IMR-90 (cell line): ENCODE measurements at regions not wholly inside any gene's neighbourhood (a gene's known extent, or its start where the extent isn't known, plus 50 kb on each side); places are given as distances from the start of the nearest gene placed in this dataset.
A peak's percentile ranks its signal among the peaks of the same experiment; 100 is the strongest.

Experiments used
- ATAC-seq: fragments of 200-7000 bp; cut with Tn5 transposase; 2 replicates; pipeline ENCODE4 v1.9.1; 2020; ENCODE audit warnings: low read depth, mild to moderate bottlenecking, moderate library complexity
- BruUV-seq: library from RNA; stranded (reverse); fragments of 400-500 nt; replicated peaks from 2 replicates; lab custom pipeline; 2021; lab: Mats Ljungman, UMichigan
- CTCF ChIA-PET: fragments of 300-600 bp; formaldehyde crosslinking; extraction: SDS; loops from one replicate; lab custom pipeline; 2021; ENCODE audit warnings: antibody characterized with exemption; lab: Yijun Ruan, JAX
- POLR2A ChIA-PET: fragments of 300-600 bp; sonication (Branson Sonifier 250); formaldehyde crosslinking; loops from one replicate; lab custom pipeline; 2022; ENCODE audit warnings: antibody characterized with exemption; ENCODE audit not compliant: unreplicated experiment; lab: Charles Lee
- DNase-seq: peaks from one replicate; pipeline ENCODE4 v3.0.0; 2013
- H2AFZ ChIP-seq: replicated peaks from 2 replicates; pipeline ENCODE3; 2013; ENCODE audit warnings: low read length, mild to moderate bottlenecking; ENCODE audit not compliant: poor library complexity
- H2AK5ac ChIP-seq: 2 replicates; pipeline ENCODE4 v1.6.1; 2013; ENCODE audit warnings: low read depth, low read length, inconsistent platforms
- H2AK9ac ChIP-seq: replicated peaks from 2 replicates; pipeline ENCODE3; 2013; ENCODE audit warnings: mild to moderate bottlenecking, low read depth, low read length, moderate library complexity; ENCODE audit not compliant: poor library complexity
- H2BK120ac ChIP-seq: 2 replicates; pipeline ENCODE4 v1.6.1; 2013; ENCODE audit warnings: low read depth, low read length, inconsistent platforms
- H2BK15ac ChIP-seq: 3 replicates; pipeline ENCODE4 v1.6.1; 2013; ENCODE audit warnings: low read depth, low read length, inconsistent platforms
- H2BK20ac ChIP-seq: 2 replicates; pipeline ENCODE4 v1.6.1; 2013; ENCODE audit warnings: low read depth, mild to moderate bottlenecking, inconsistent platforms, low read length, moderate library complexity
- H2BK5ac ChIP-seq: 2 replicates; pipeline ENCODE4 v1.6.1; 2013; ENCODE audit warnings: mild to moderate bottlenecking, low read depth, low read length, inconsistent platforms; ENCODE audit not compliant: poor library complexity, severe bottlenecking
- H3K14ac ChIP-seq: replicated peaks from 2 replicates; pipeline ENCODE4 v1.6.1; 2013; ENCODE audit warnings: low read depth, low read length, inconsistent platforms
- H3K18ac ChIP-seq: 2 replicates; pipeline ENCODE4 v1.6.1; 2013; ENCODE audit warnings: low read depth, low read length, control low read depth
- H3K23ac ChIP-seq: 2 replicates; pipeline ENCODE4 v1.6.1; 2013; ENCODE audit warnings: low read depth, low read length, inconsistent platforms
- H3K27ac ChIP-seq: 2 replicates; pipeline ENCODE4 v1.5.1; 2013; ENCODE audit warnings: mild to moderate bottlenecking, control low read depth, low read length; ENCODE audit not compliant: insufficient read depth
- H3K27me3 ChIP-seq: 2 replicates; pipeline ENCODE4 v1.6.1; 2013; ENCODE audit warnings: low read length; ENCODE audit not compliant: control insufficient read depth, insufficient read depth
- H3K36me3 ChIP-seq: 2 replicates; pipeline ENCODE4 v1.6.1; 2013; ENCODE audit warnings: low read length, mixed read lengths; ENCODE audit not compliant: control insufficient read depth, insufficient read depth
- H3K4ac ChIP-seq: 2 replicates; pipeline ENCODE4 v1.6.1; 2013; ENCODE audit warnings: low read depth, low read length, inconsistent platforms
- H3K4me1 ChIP-seq: 2 replicates; pipeline ENCODE4 v1.6.1; 2013; ENCODE audit warnings: low read length, mixed read lengths; ENCODE audit not compliant: control insufficient read depth, insufficient read depth
- H3K4me2 ChIP-seq: 2 replicates; pipeline ENCODE4 v1.6.1; 2013; ENCODE audit warnings: low read depth, mild to moderate bottlenecking, control low read depth, low read length, moderate library complexity
- H3K4me3 ChIP-seq: 2 replicates; pipeline ENCODE4 v1.5.1; 2013; ENCODE audit warnings: low read depth, mild to moderate bottlenecking, control low read depth, low read length, moderate library complexity; ENCODE audit not compliant: insufficient read depth
- H3K56ac ChIP-seq: 2 replicates; pipeline ENCODE4 v1.6.1; 2013; ENCODE audit warnings: low read length, inconsistent platforms; ENCODE audit not compliant: insufficient read depth; ENCODE audit errors: extremely low read depth
- H3K79me1 ChIP-seq, 2 experiments: 2 replicates each; pipeline ENCODE4 v1.6.1; 2013; ENCODE audit warnings: low read length in 2 of 2, inconsistent platforms in 1 of 2, low read depth in 1 of 2
- H3K9ac ChIP-seq: 2 replicates; pipeline ENCODE4 v1.6.1; 2013; ENCODE audit warnings: low read depth, low read length, control low read depth
- H3K9me1 ChIP-seq: 2 replicates; pipeline ENCODE4 v1.6.1; 2013; ENCODE audit warnings: low read length, inconsistent platforms; ENCODE audit not compliant: insufficient read depth
- H3K9me3 ChIP-seq: 2 replicates; pipeline ENCODE4 v1.6.1; 2013; ENCODE audit warnings: low read length; ENCODE audit not compliant: control insufficient read depth, insufficient read depth
- H4K20me1 ChIP-seq: 2 replicates; pipeline ENCODE4 v1.6.1; 2013; ENCODE audit warnings: low read length, inconsistent platforms; ENCODE audit not compliant: insufficient read depth
- H4K5ac ChIP-seq: 2 replicates; pipeline ENCODE4 v1.6.1; 2013; ENCODE audit warnings: mild to moderate bottlenecking, low read depth, low read length, control low read depth
- H4K8ac ChIP-seq, 2 experiments: 2 replicates each; pipeline ENCODE4 v1.6.1; 2013; ENCODE audit warnings: low read depth in 2 of 2, low read length in 2 of 2, control low read depth in 1 of 2, inconsistent platforms in 1 of 2
- H4K91ac ChIP-seq: 2 replicates; pipeline ENCODE4 v1.6.1; 2013; ENCODE audit warnings: low read depth, low read length, inconsistent platforms; ENCODE audit not compliant: insufficient read depth
- BHLHE40 ChIP-seq: fragments of 150-350 bp; IDR thresholded peaks from 2 replicates; pipeline ENCODE4 v1.6.1; 2016; ENCODE audit warnings: mild to moderate bottlenecking, low read depth, low read length
- CEBPB ChIP-seq: IDR thresholded peaks from 2 replicates; pipeline ENCODE4 v1.6.1; 2012; ENCODE audit warnings: low read depth, low read length, improper control_type of control experiment
- CHD1 ChIP-seq: IDR thresholded peaks from 2 replicates; pipeline ENCODE4 v1.6.1; 2012; ENCODE audit warnings: low read depth, low read length, improper control_type of control experiment
- MAFK ChIP-seq: IDR thresholded peaks from 2 replicates; pipeline ENCODE4 v1.6.1; 2012; ENCODE audit warnings: low read depth, low read length, improper control_type of control experiment
- MAZ ChIP-seq: IDR thresholded peaks from 2 replicates; pipeline ENCODE4 v1.6.1; 2012; ENCODE audit warnings: low read depth, mild to moderate bottlenecking, low read length, improper control_type of control experiment, moderate library complexity, borderline replicate concordance
- MXI1 ChIP-seq: IDR thresholded peaks from 2 replicates; pipeline ENCODE4 v1.6.1; 2012; ENCODE audit warnings: low read depth, mild to moderate bottlenecking, low read length, moderate library complexity, borderline replicate concordance
- NFE2L2 ChIP-seq: fragments of 150-350 bp; IDR thresholded peaks from 2 replicates; pipeline ENCODE4 v1.6.1; 2016; ENCODE audit warnings: low read depth, mild to moderate bottlenecking, low read length
- POLR2A ChIP-seq: IDR thresholded peaks from 2 replicates; pipeline ENCODE4 v1.6.1; 2012; ENCODE audit warnings: mild to moderate bottlenecking, low read depth, low read length
- RAD21 ChIP-seq: IDR thresholded peaks from 2 replicates; pipeline ENCODE4 v1.6.1; 2012; ENCODE audit warnings: low read length, improper control_type of control experiment
- SMC3 ChIP-seq: fragments of 150-350 bp; IDR thresholded peaks from 2 replicates; pipeline ENCODE4 v1.6.1; 2016; ENCODE audit warnings: low read depth, mild to moderate bottlenecking, antibody characterized with exemption, low read length, moderate library complexity
- WGBS, 2 experiments: methylation state at CpG; one replicate each; pipeline versions ENCODE4 v1.1.5 to v1.1.7; 2013; ENCODE audit warnings: missing lambda C conversion rate in 2 of 2; ENCODE audit not compliant: insufficient read length in 1 of 2; ENCODE audit errors: extremely low coverage in 2 of 2; 5-methylcytosine and 5-hydroxymethylcytosine counted together
- dilution Hi-C: fragments of 300-500 bp; cut with HindIII; formaldehyde crosslinking; loops from one replicate; pipeline ENCODE4 v1.14.3; 2018; ENCODE audit warnings: low sequenced_read_pairs; ENCODE audit not compliant: unreplicated experiment
- in situ Hi-C: fragments of 300-500 bp; cut with MboI; formaldehyde crosslinking; loops from 3 replicates; pipeline ENCODE4 v1.14.3; 2019; ENCODE audit warnings: low sequenced_read_pairs, inconsistent platforms, mixed read lengths
- intact Hi-C: fragments of 100-400 bp; cut with micrococcal nuclease; formaldehyde crosslinking; loops from 2 replicates; pipeline ENCODE4 v1.10.0; 2022
- TF ChIP-seq, protein P1 (sequence below): fragments of 150-350 bp; IDR thresholded peaks from 2 replicates; pipeline ENCODE4 v1.6.1; 2016; ENCODE audit warnings: low read depth, mild to moderate bottlenecking, low read length, moderate library complexity, borderline replicate concordance
- TF ChIP-seq, protein P2 (sequence below): conservative IDR thresholded peaks from 2 replicates; pipeline ENCODE4 v1.5.1; 2012; ENCODE audit warnings: mild to moderate bottlenecking, low read depth, low read length, improper control_type of control experiment
- TF ChIP-seq, protein P3 (sequence below): fragments of 150-350 bp; IDR thresholded peaks from 2 replicates; pipeline ENCODE4 v1.6.1; 2017; ENCODE audit warnings: mild to moderate bottlenecking, antibody characterized with exemption, low read length, low read depth

DNA sequence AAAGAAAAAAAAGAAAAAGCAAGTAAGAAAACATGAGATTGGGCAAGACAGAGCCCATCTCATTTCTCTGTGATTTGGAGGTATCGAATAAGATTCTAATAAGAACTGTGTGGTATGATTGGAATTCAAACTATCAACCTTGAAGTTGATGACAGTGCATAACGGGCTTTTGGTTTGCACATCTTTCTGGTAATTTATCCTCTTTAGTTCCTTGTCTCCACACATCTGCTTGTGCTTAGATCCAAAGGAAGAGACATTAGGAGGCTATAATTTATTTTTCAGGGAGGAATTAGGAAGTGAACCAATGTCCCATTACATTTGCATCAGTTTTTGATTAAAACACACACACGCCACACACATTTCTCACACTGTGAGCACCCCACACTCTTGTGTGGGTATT is 149.9 kb downstream of the ARSF start:
- Histone ChIP-seq H3K27ac (no peak overlapping the region), H2AK9ac (no peak overlapping the region), H3K4me3 (no peak overlapping the region), H3K4me2 (no peak overlapping the region), H4K91ac (no peak overlapping the region), H3K4ac (no peak overlapping the region), H2BK120ac (0 out of 2 replicates have a peak overlapping the region, but pooled peaks have one; percentile 22), H3K23ac (no peak overlapping the region), H3K56ac (no peak overlapping the region), H2AK5ac (no peak overlapping the region), H4K8ac (peak overlapping the region in 1 of 2 experiments; percentile 54; a peak in 1 of 4 replicates), H3K4me1 (no peaks in the 10 kb centered on the region), H3K18ac (no peak overlapping the region), H3K9ac (no peak overlapping the region), H3K9me1 (peaks cover 4% of the 10 kb centered on the region; the same call in 1 of the 2 replicates), H3K14ac (no peak overlapping the region), H4K5ac (no peak overlapping the region), H3K79me1 (peaks cover 0 to 3% of the 10 kb centered on the region in 2 experiments; a peak in 2 of 4 replicates), H4K20me1 (no peaks in the 10 kb centered on the region), H3K27me3 (no peaks in the 10 kb centered on the region), H2BK20ac (peak overlapping the region; percentile 69; the same call in 1 of the 2 replicates), H2AFZ (no peak overlapping the region), H2BK15ac (no peak overlapping the region), H3K9me3 (no peaks in the 10 kb centered on the region), H2BK5ac (peak overlapping the region; percentile 7), H3K36me3 (no peaks in the 10 kb centered on the region)
- CTCF ChIA-PET: no interaction called here
- dilution Hi-C loops: no loop called here
- DNase-seq (peak; percentile 9), ATAC-seq (peak; percentile 35)
- no TSS peak for BruUV-seq
- in situ Hi-C loops: no loop called here
- WGBS, 2 experiments: no CpG with 5 or more reads among the region's 3 CpGs
- TF ChIP-seq NFE2L2: no peak
- TF ChIP-seq CEBPB: no peak
- TF ChIP-seq MAZ: no peak
- no peak for TF ChIP-seq MXI1
- TF ChIP-seq MAFK: no peak
- TF ChIP-seq POLR2A: no peak
- TF ChIP-seq RAD21: no peak
- no peak for TF ChIP-seq BHLHE40
- no peak for TF ChIP-seq CHD1
- TF ChIP-seq, protein P1, sequence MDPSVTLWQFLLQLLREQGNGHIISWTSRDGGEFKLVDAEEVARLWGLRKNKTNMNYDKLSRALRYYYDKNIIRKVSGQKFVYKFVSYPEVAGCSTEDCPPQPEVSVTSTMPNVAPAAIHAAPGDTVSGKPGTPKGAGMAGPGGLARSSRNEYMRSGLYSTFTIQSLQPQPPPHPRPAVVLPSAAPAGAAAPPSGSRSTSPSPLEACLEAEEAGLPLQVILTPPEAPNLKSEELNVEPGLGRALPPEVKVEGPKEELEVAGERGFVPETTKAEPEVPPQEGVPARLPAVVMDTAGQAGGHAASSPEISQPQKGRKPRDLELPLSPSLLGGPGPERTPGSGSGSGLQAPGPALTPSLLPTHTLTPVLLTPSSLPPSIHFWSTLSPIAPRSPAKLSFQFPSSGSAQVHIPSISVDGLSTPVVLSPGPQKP: no peak
- TF ChIP-seq, protein P2, sequence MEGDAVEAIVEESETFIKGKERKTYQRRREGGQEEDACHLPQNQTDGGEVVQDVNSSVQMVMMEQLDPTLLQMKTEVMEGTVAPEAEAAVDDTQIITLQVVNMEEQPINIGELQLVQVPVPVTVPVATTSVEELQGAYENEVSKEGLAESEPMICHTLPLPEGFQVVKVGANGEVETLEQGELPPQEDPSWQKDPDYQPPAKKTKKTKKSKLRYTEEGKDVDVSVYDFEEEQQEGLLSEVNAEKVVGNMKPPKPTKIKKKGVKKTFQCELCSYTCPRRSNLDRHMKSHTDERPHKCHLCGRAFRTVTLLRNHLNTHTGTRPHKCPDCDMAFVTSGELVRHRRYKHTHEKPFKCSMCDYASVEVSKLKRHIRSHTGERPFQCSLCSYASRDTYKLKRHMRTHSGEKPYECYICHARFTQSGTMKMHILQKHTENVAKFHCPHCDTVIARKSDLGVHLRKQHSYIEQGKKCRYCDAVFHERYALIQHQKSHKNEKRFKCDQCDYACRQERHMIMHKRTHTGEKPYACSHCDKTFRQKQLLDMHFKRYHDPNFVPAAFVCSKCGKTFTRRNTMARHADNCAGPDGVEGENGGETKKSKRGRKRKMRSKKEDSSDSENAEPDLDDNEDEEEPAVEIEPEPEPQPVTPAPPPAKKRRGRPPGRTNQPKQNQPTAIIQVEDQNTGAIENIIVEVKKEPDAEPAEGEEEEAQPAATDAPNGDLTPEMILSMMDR: no peak
- TF ChIP-seq, protein P3, sequence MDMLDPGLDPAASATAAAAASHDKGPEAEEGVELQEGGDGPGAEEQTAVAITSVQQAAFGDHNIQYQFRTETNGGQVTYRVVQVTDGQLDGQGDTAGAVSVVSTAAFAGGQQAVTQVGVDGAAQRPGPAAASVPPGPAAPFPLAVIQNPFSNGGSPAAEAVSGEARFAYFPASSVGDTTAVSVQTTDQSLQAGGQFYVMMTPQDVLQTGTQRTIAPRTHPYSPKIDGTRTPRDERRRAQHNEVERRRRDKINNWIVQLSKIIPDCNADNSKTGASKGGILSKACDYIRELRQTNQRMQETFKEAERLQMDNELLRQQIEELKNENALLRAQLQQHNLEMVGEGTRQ: no peak
- no peak for TF ChIP-seq SMC3
- POLR2A ChIA-PET: no interaction called here
- intact Hi-C loops: no loop called here
